SK-N-MC (cell line): ENCODE measurements at regions not wholly inside any gene's neighbourhood (a gene's known extent, or its start where the extent isn't known, plus 50 kb on each side); places are given as distances from the start of the nearest gene placed in this dataset.

Experiments used
- EZH2 ChIP-seq: fragments of 200-600 bp; sonication (generic); IDR thresholded peaks from one replicate; pipeline ENCODE4 v1.6.1; 2017; ENCODE audit warnings: antibody characterized with exemption
- FOXP2 ChIP-seq: optimal IDR thresholded peaks from 2 replicates; pipeline ENCODE3; 2011; ENCODE audit warnings: mild to moderate bottlenecking, moderate library complexity; ENCODE audit not compliant: insufficient read depth; ENCODE audit errors: extremely low read length, control extremely low read depth
- POLR2AphosphoS5 ChIP-seq: IDR thresholded peaks from 2 replicates; pipeline ENCODE4 v1.6.1; 2012; ENCODE audit warnings: mild to moderate bottlenecking, low read depth, low read length, borderline replicate concordance

DNA sequence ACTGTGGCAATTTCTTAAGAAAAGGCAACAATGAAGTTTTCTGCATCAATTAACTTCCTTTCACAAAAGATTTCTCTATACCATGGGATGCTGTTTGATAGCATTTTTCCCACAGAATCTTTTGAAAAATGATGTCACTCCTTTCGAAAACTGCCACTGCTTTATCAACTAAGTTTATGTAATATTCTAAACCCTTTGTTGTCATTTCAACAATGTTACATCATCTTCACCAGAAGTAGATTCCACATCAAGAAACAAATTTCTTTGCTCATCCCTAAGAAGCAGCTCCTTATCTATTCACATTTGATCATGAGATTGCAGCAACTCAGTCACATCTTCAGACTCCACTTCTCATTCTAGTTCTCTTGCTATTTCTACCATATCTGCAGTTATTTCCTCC is 116.1 kb upstream of the KCND3 start:
- TF ChIP-seq EZH2 (no peak), FOXP2 (no peak), POLR2AphosphoS5 (no peak)
